ENCODE measurements at regions not wholly inside any gene's neighbourhood (a gene's known extent, or its start where the extent isn't known, plus 50 kb on each side); places are given as distances from the start of the nearest gene placed in this dataset.

DNA sequence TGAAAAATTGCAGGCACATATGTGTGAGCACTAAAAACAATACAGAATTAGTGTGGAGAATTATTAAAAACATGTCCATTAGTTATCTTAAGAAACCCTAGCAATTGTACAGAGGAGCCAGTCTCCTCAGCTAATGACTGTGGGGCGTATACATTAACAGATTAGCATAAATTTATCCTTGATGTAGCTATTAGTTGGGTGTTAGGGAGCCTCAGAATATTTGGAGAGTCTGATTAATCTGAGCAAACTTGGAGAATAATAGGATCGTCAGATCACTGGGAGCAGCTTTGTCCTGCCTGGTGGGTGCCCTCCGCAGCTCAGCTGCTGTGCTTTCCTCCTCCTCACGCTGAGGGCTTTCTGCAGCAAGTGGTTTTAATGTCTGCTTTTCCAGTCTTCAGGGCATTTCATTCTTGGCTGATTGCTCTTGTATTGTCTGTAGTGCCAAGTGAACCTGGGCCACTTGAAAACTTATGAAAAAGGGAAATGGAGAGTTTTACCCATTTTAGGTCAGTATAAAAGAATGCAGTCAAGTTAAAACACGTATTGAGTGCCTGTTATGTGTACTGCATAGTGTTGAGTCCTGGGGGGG, 417.4 kb upstream of the SEMA6D start:
- Histone ChIP-seq H3K36me3 (ENCODE audit: control insufficient read depth in 1 of 2, insufficient read depth in 2 of 2, low read length in 2 of 2) (no peaks in the 10 kb centered on the region), H3K9me3 (ENCODE audit: control insufficient read depth in 1 of 2, insufficient read depth in 1 of 2, low read depth in 1 of 2, low read length in 2 of 2) (peaks cover 10 to 52% of the 10 kb centered on the region in 2 experiments; a peak in 2 of 4 replicates), H3K27me3 (ENCODE audit: insufficient read depth, low read length) (no peaks in the 10 kb centered on the region), H3K9ac (ENCODE audit: low read length) (no peak overlapping the region), H3K4me3 (replicated peaks in 1 of 2; ENCODE audit: low read depth in 1 of 2, low read length in 2 of 2) (no peak overlapping the region), H3K79me2 (ENCODE audit: insufficient read depth, low read length) (no peaks in the 10 kb centered on the region), H3K9me2 (ENCODE audit: insufficient read depth) (no peaks in the 10 kb centered on the region), H3K27ac (ENCODE audit: low read depth, low read length) (no peak overlapping the region), H2AFZ (ENCODE audit: low read depth, low read length, poor library complexity, severe bottlenecking) (no peak overlapping the region), H3K4me1 (ENCODE audit: control insufficient read depth in 1 of 2, insufficient read depth in 2 of 2, low read length in 2 of 2) (no peaks in the 10 kb centered on the region), H4K20me1 (ENCODE audit: insufficient read depth) (no peaks in the 10 kb centered on the region), H3K4me2 (ENCODE audit: low read length) (no peak overlapping the region)
- no TSS peak for BruUV-seq (replicated peaks)
- DNase-seq (ENCODE audit: low read depth, low spot score) = no peak
- intact Hi-C loops (cut with micrococcal nuclease) = no loop called here
- TF ChIP-seq JUND (IDR thresholded peaks at IDR 0.05) (no peak), CEBPB (IDR thresholded peaks at IDR 0.05; ENCODE audit: low read depth) (no peak), SIN3A (IDR thresholded peaks at IDR 0.05; ENCODE audit: low read depth) (no peak), EZH2phosphoT487 (IDR thresholded peaks at IDR 0.05; ENCODE audit: borderline replicate concordance) (no peak), CBX3 (IDR thresholded peaks at IDR 0.05; ENCODE audit: low read depth) (no peak)
- TF ChIP-seq, protein P1, sequence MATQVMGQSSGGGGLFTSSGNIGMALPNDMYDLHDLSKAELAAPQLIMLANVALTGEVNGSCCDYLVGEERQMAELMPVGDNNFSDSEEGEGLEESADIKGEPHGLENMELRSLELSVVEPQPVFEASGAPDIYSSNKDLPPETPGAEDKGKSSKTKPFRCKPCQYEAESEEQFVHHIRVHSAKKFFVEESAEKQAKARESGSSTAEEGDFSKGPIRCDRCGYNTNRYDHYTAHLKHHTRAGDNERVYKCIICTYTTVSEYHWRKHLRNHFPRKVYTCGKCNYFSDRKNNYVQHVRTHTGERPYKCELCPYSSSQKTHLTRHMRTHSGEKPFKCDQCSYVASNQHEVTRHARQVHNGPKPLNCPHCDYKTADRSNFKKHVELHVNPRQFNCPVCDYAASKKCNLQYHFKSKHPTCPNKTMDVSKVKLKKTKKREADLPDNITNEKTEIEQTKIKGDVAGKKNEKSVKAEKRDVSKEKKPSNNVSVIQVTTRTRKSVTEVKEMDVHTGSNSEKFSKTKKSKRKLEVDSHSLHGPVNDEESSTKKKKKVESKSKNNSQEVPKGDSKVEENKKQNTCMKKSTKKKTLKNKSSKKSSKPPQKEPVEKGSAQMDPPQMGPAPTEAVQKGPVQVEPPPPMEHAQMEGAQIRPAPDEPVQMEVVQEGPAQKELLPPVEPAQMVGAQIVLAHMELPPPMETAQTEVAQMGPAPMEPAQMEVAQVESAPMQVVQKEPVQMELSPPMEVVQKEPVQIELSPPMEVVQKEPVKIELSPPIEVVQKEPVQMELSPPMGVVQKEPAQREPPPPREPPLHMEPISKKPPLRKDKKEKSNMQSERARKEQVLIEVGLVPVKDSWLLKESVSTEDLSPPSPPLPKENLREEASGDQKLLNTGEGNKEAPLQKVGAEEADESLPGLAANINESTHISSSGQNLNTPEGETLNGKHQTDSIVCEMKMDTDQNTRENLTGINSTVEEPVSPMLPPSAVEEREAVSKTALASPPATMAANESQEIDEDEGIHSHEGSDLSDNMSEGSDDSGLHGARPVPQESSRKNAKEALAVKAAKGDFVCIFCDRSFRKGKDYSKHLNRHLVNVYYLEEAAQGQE (IDR thresholded peaks at IDR 0.05; ENCODE audit: low read depth) = no peak
- no peak for ATAC-seq
- ChIA-PET CTCF (no interaction called here), RAD21 (ENCODE audit: low non-redundant PET in 1 of 2, low total read pairs in 2 of 2, uncharacterized antibody in 2 of 2, unreplicated experiment in 2 of 2) (no interaction called here), POLR2A (no interaction called here)

DNA sequence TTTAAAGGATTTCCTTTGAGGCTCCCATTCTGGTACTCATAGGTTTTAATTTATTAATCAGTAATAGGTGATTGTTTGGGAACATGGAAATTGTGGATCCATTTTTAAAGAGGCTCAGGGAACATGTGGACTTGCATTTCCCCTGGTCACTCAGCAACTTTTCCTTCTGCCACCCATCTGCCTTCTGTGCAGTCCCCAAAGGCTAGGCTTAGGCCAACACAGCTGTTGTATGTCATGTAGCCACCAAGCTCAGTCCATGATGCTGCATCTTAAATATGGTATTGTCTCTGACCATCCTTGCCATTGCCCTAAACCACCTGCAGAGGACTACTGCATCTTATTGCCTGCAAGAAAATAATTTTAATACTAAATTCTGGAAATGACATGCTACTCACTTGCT, 416.7 kb upstream of the SEMA6D start:
- H3K4me1 ChIP-seq (ENCODE audit: control insufficient read depth in 1 of 2, insufficient read depth in 2 of 2, low read length in 2 of 2) = no peaks in the 10 kb centered on the region
- no peak overlapping the region for H2AFZ ChIP-seq (ENCODE audit: low read depth, low read length, poor library complexity, severe bottlenecking)
- intact Hi-C loops (cut with micrococcal nuclease) = no loop called here
- no peak overlapping the region for H3K4me2 ChIP-seq (ENCODE audit: low read length)
- H3K9me2 ChIP-seq (ENCODE audit: insufficient read depth) = no peaks in the 10 kb centered on the region
- ChIA-PET POLR2A (no interaction called here), CTCF (no interaction called here), RAD21 (ENCODE audit: low non-redundant PET in 1 of 2, low total read pairs in 2 of 2, uncharacterized antibody in 2 of 2, unreplicated experiment in 2 of 2) (no interaction called here)
- no peak for DNase-seq (ENCODE audit: low read depth, low spot score)
- no peak overlapping the region for H3K27ac ChIP-seq (ENCODE audit: low read depth, low read length)
- no peak for ATAC-seq
- H3K79me2 ChIP-seq (ENCODE audit: insufficient read depth, low read length) = no peaks in the 10 kb centered on the region
- no TSS peak for BruUV-seq (replicated peaks)
- H3K27me3 ChIP-seq (ENCODE audit: insufficient read depth, low read length) = no peaks in the 10 kb centered on the region
- no peak for TF ChIP-seq FOSL1 (IDR thresholded peaks at IDR 0.05; ENCODE audit: low read depth)
- H3K36me3 ChIP-seq (ENCODE audit: control insufficient read depth in 1 of 2, insufficient read depth in 2 of 2, low read length in 2 of 2) = no peaks in the 10 kb centered on the region
- no peak overlapping the region for H3K4me3 ChIP-seq (replicated peaks in 1 of 2; ENCODE audit: low read depth in 1 of 2, low read length in 2 of 2)
- no peak overlapping the region for H3K9ac ChIP-seq (ENCODE audit: low read length)
- H4K20me1 ChIP-seq (ENCODE audit: insufficient read depth) = no peaks in the 10 kb centered on the region
- H3K9me3 ChIP-seq (ENCODE audit: control insufficient read depth in 1 of 2, insufficient read depth in 1 of 2, low read depth in 1 of 2, low read length in 2 of 2) = peaks cover 12 to 53% of the 10 kb centered on the region in 2 experiments; a peak in 2 of 4 replicates

Data from HCT116 (cell line).